SK-MEL-5 (cell line): ENCODE measurements at regions not wholly inside any gene's neighbourhood (a gene's known extent, or its start where the extent isn't known, plus 50 kb on each side); places are given as distances from the start of the nearest gene placed in this dataset.

Experiments
- DNase-seq: peaks from one replicate; pipeline ENCODE4 v3.0.0-alpha.2; 2016; ENCODE audit warnings: low read depth, low spot score
- in situ Hi-C: cut with HindIII; loops from 2 replicates; pipeline ENCODE4 v1.10.0; 2016; ENCODE audit warnings: low sequenced_read_pairs, high pct_unique_total_duplicates, low pct_unique_long_range_greater_than_20kb

- in situ Hi-C loops = no loop called here
These were observed 61.6 kb upstream of the TACR1 start for GRCh38 chr2:75260946-75261345.

GRCh38 chr2:75258620-75259019 lies 59.3 kb upstream of the TACR1 start:
- no peak for DNase-seq
- in situ Hi-C loops = no loop called here

More at GRCh38 chr2:75260946-75261345, 61.6 kb upstream of the TACR1 start:
- DNase-seq = no peak

GRCh38 chr2:75256485-75256884 lies 57.2 kb upstream of the TACR1 start:
- in situ Hi-C loops = no loop called here
- no peak for DNase-seq

GRCh38 chr2:75253526-75253925 lies 54.2 kb upstream of the TACR1 start:
- DNase-seq = no peak
- in situ Hi-C loops = no loop called here

- in situ Hi-C loops = no loop called here
These were observed 52.6 kb upstream of the TACR1 start for GRCh38 chr2:75251896-75252295.

More at GRCh38 chr2:75251896-75252295, 52.6 kb upstream of the TACR1 start:
- no peak for DNase-seq
